Transverse colon (tissue), 4 donors: ENCODE measurements at regions not wholly inside any gene's neighbourhood (a gene's known extent, or its start where the extent isn't known, plus 50 kb on each side); places are given as distances from the start of the nearest gene placed in this dataset.

ENCODE experiments used
- DNase-seq: peaks from one replicate; pipeline ENCODE4 v3.0.0-alpha.2; 2019
- H3K27ac ChIP-seq, 4 donors: fragments of 200-600 bp; sonication (generic); 2 replicates each; pipeline ENCODE4 v1.5.1; 2016 to 2018; ENCODE audit warnings: inconsistent platforms in 4 of 4
- H3K27me3 ChIP-seq: fragments of 200-600 bp; sonication (generic); 2 replicates; pipeline ENCODE4 v1.5.1; 2017; ENCODE audit warnings: inconsistent platforms
- H3K36me3 ChIP-seq, 4 donors: fragments of 200-600 bp; sonication (generic); 2 replicates each; pipeline ENCODE4 v1.5.1; 2017 to 2019; ENCODE audit warnings: inconsistent platforms in 4 of 4
- H3K4me1 ChIP-seq, 4 donors: fragments of 200-600 bp; sonication (generic); 2 replicates each; pipeline ENCODE4 v1.5.1; 2017 to 2020; ENCODE audit warnings: inconsistent platforms in 4 of 4
- H3K4me3 ChIP-seq, 4 donors: fragments of 200-600 bp; sonication (generic); 1 replicate in 1 of 4; 2 replicates in 3 of 4; pipeline versions ENCODE4 v1.5.1 to v1.6.1; 2017 to 2019; ENCODE audit warnings: inconsistent platforms in 4 of 4
- H3K9me3 ChIP-seq, 2 donors: fragments of 200-600 bp; sonication (generic); 2 replicates each; pipeline ENCODE4 v1.5.1; 2017 to 2019; ENCODE audit warnings: inconsistent platforms in 2 of 2
- CTCF ChIP-seq, 5 experiments: fragments of 200-600 bp in 3 of 5; fragments of 450-650 bp in 2 of 5; sonication (generic) in 3 of 5; IDR thresholded peaks; 1 replicate in 2 of 5; 2 replicates in 3 of 5; pipeline ENCODE4 v1.5.1; 2016 to 2017; ENCODE audit warnings: antibody characterized with exemption in 5 of 5, inconsistent platforms in 3 of 5, mild to moderate bottlenecking in 2 of 5, moderate library complexity in 1 of 5
- EP300 ChIP-seq: sonication (generic); formaldehyde crosslinking; IDR thresholded peaks from one replicate; pipeline ENCODE4 v1.6.1; 2017; ENCODE audit warnings: antibody characterized with exemption, low read depth
- POLR2A ChIP-seq: fragments of 450-650 bp; IDR thresholded peaks from one replicate; pipeline ENCODE4 v1.6.1; 2016; ENCODE audit warnings: antibody characterized with exemption, mild to moderate bottlenecking, moderate library complexity
- POLR2AphosphoS5 ChIP-seq, 3 donors: sonication (generic); formaldehyde crosslinking; IDR thresholded peaks; one replicate each; pipeline ENCODE4 v1.6.1; 2016; ENCODE audit warnings: antibody characterized with exemption in 3 of 3
- WGBS, 2 donors: methylation state at CpG; one replicate each; pipeline ENCODE4 v1.1.5; 2018; ENCODE audit warnings: low coverage in 1 of 2; 5-methylcytosine and 5-hydroxymethylcytosine counted together
- in situ Hi-C, 4 donors: fragments of 200-750 bp; cut with MboI; loops; one replicate each; pipeline versions ENCODE4 v1.15.0 to v1.15.1; 2017; ENCODE audit warnings: low sequenced_read_pairs in 3 of 4, low pct_ligation_motif_present in 1 of 4, low pct_unique_long_range_greater_than_20kb in 1 of 4
- intact Hi-C: fragments of 100-400 bp; cut with DNase I; formaldehyde crosslinking; loops from one replicate; pipeline ENCODE4 v1.15.1; 2023; ENCODE audit warnings: low total_unique reads

GRCh38 chr3:74059923-74060600 is 435.3 kb upstream of the PDZRN3 start:
- DNase-seq = no peak
- Histone ChIP-seq H3K4me1 (no peaks in the 10 kb centered on the region), H3K4me3 (no peak overlapping the region), H3K27ac (no peak overlapping the region), H3K36me3 (no peaks in the 10 kb centered on the region), H3K9me3 (no peaks in the 10 kb centered on the region), H3K27me3 (no peaks in the 10 kb centered on the region)
- TF ChIP-seq POLR2A = no peak
- TF ChIP-seq POLR2AphosphoS5 (IDR thresholded peaks at IDR 0.05) = no peak
- TF ChIP-seq EP300 = no peak
- TF ChIP-seq CTCF (IDR thresholded peaks at IDR 0.05) = no peak
- 68 to 78% methylated on average over 3 of the region's 3 CpGs for WGBS, 2 donors
- in situ Hi-C loops = no loop called here
- intact Hi-C loops = no loop called here

- Histone ChIP-seq H3K36me3 (no peaks in the 10 kb centered on the region), H3K27ac (no peak overlapping the region), H3K27me3 (no peaks in the 10 kb centered on the region), H3K4me3 (no peak overlapping the region), H3K4me1 (no peaks in the 10 kb centered on the region), H3K9me3 (no peaks in the 10 kb centered on the region)
- intact Hi-C loops = no loop called here
- 44 to 62% methylated on average over 2 to 3 of the region's 3 CpGs for WGBS, 2 donors
- no peak for DNase-seq
- in situ Hi-C loops = no loop called here
- TF ChIP-seq CTCF (IDR thresholded peaks at IDR 0.05) (no peak), EP300 (no peak), POLR2AphosphoS5 (IDR thresholded peaks at IDR 0.05) (no peak), POLR2A (no peak)
Measured at GRCh38 chr3:74059301-74059922, 434.7 kb upstream of the PDZRN3 start.

GRCh38 chr3:74057169-74057568 is 432.4 kb upstream of the PDZRN3 start:
- no peaks in the 10 kb centered on the region for H3K36me3 ChIP-seq
- H3K4me1 ChIP-seq = no peaks in the 10 kb centered on the region
- TF ChIP-seq POLR2A = no peak
- no peak for TF ChIP-seq EP300
- TF ChIP-seq POLR2AphosphoS5 (IDR thresholded peaks at IDR 0.05) = no peak
- TF ChIP-seq CTCF (IDR thresholded peaks at IDR 0.05) = no peak
- intact Hi-C loops = no loop called here
- in situ Hi-C loops = no loop called here
- H3K9me3 ChIP-seq = no peaks in the 10 kb centered on the region
- 64 to 90% methylated on average over 1 of the region's 1 CpG for WGBS, 2 donors
- H3K4me3 ChIP-seq = no peak overlapping the region
- DNase-seq = no peak
- no peak overlapping the region for H3K27ac ChIP-seq
- no peaks in the 10 kb centered on the region for H3K27me3 ChIP-seq

- Histone ChIP-seq H3K9me3 (no peaks in the 10 kb centered on the region), H3K27ac (no peak overlapping the region), H3K4me3 (no peak overlapping the region), H3K27me3 (no peaks in the 10 kb centered on the region), H3K36me3 (no peaks in the 10 kb centered on the region), H3K4me1 (no peaks in the 10 kb centered on the region)
- intact Hi-C loops (no loop called here), in situ Hi-C loops (no loop called here)
- DNase-seq = no peak
- 71 to 83% methylated on average over 1 to 3 of the region's 3 CpGs for WGBS, 2 donors
- TF ChIP-seq POLR2AphosphoS5 (IDR thresholded peaks at IDR 0.05) = no peak
- TF ChIP-seq EP300 = no peak
- TF ChIP-seq CTCF (IDR thresholded peaks at IDR 0.05) = no peak
- no peak for TF ChIP-seq POLR2A
Measured at GRCh38 chr3:74055061-74055460, 430.3 kb upstream of the PDZRN3 start.
